HG03442 (cell line): ENCODE measurements at regions not wholly inside any gene's neighbourhood (a gene's known extent, or its start where the extent isn't known, plus 50 kb on each side); places are given as distances from the start of the nearest gene placed in this dataset.
"Not testable (repeated sequence)": the region's sequence is repeated elsewhere in the genome, so short reads cannot be mapped to it uniquely, and the experiment has no call there.

Experiments
- ATAC-seq: cut with Tn5 transposase; IDR thresholded peaks from one replicate; pipeline ENCODE4 v1.9.1; 2021; ENCODE audit warnings: mild to moderate bottlenecking, moderate library complexity; ENCODE audit not compliant: unreplicated experiment

DNA sequence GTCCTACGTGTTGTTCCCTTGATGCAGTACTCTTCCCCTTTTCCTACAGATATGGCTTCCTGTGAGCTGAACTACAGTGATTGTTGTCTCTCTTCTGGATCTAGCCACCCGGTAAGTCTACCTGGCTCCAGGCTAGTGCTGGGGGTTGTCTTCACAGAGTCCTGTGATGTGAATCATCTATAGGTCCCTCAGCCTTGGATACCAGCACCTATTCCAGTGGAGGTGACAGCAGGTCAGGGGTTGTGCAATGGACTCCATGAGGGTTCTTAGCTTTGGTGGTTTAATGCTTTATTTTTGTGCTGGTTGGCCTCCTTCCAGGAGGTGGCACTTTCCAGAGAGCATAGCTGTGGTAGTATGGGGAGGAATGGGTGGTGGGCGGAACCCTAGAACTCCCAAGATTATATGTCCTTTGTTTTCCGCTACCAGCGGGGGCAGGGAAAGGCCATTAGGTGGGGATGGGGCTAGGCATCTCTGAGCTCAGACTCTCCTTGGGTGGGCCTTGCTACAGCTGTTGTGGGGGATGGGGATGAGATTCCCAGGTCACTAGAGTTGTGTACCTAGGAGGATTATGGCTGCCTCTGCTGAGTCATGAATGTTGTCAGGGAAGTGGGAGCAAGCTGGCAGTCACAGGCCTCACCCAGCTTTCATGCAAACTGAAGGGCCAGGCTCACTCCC is 121.4 kb upstream of the ANKRD50 start:
- ATAC-seq = no peak

- ATAC-seq = no peak
Measured at GRCh38 chr4:124828382-124828781, 115.8 kb upstream of the ANKRD50 start.

- no peak for ATAC-seq
Measured at GRCh38 chr4:124817531-124817930, 105.0 kb upstream of the ANKRD50 start.

GRCh38 chr4:124812203-124812602 is 99.7 kb upstream of the ANKRD50 start:
- ATAC-seq = not testable (repeated sequence)

DNA sequence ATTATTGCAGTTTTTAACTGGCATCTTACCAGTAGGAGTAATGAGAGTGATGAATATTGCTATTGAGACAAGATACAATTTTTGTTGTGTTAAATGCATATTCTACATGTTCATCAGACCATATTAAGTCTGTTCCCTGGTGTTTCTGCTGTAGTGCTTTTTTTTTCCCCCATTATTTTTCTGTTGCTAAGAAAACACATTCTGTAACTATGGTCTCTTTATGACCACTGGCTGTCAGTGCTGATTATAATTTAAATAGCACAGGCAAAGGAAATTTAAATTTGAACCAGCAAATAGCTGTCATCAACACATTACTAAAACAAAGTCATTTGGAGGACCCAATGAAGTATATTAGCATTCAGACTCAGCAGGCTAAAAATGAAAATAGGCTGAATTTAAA is 98.3 kb upstream of the ANKRD50 start:
- no peak for ATAC-seq

DNA sequence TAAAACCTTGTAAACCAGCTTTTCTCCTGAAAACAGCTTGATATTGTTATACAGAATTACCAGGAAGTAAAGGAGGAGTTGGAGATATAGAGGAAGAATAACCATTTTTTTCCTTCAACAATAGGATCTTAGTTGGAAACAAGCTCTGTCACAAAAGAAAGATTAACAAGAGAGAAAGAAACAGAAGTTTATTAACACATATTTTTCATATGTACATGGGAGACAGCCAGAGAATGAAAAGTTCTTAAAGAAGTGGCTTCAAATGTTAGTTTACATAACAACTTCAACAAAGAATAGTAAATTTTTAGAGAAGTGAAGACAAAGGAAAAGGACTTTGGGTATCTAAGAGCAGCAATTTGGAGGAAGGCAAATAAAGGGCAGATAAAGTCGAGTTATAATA is 94.9 kb upstream of the ANKRD50 start:
- no peak for ATAC-seq

DNA sequence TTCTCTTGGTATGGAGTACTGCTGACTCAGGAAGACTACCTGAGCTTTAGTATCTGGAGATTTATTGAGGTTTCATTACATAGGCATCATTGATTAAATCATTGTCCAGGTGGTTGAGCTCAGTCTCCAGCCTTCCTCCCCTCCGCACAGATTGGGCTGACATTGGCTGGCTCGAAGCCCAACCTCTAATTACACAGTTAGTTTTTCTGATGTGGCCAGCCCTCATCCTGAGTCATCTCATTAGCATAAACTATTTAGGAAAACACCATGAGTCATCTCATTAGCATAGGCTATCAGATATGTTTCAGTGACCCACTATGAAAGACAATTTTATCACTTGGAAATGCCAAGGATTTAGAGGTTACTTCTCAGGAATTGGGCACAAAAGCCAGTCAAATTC is 93.9 kb upstream of the ANKRD50 start:
- ATAC-seq = no peak

GRCh38 chr4:124804584-124804983 is 92.1 kb upstream of the ANKRD50 start:
- peak; percentile 61 for ATAC-seq

GRCh38 chr4:124804041-124804440 is 91.5 kb upstream of the ANKRD50 start:
- ATAC-seq = no peak

GRCh38 chr4:124803641-124804040 is 91.1 kb upstream of the ANKRD50 start:
- ATAC-seq = no peak

DNA sequence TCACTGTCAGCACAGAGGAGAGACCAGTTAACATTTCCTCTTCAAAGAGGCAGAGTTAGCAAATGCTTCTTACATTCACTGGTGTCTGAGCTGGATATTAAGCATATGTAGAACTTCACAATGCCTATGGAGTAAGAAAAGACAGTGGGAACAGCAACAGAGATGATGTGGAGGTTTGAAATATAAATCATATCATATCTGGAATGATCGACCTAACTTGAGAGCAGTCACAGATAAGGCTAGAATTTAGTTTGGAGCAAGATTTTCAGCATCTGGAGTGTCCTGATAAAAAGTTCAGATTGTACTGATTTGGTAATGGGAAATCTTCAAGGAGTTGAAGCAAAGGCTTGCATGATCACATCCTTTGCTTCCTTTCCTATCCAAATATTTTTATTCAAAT is 90.5 kb upstream of the ANKRD50 start:
- ATAC-seq = no peak

DNA sequence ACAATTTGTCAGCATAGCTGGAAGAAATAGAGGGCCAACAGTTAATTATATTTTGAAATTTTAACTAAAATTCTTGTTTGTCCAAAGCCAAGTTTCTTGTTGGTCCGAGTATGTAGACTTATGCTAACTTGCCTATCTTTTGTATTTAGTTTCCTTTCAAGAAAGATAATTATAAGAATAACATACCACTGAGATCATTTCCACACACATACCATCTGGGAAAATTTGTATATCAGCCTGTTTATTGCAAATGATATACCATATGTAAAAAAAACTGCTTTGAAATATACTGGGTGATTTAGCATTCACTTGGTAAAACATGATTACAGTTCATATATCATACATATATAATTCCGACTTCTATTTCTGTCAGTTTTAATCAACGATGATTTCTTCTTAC is 84.7 kb upstream of the ANKRD50 start:
- ATAC-seq = no peak

DNA sequence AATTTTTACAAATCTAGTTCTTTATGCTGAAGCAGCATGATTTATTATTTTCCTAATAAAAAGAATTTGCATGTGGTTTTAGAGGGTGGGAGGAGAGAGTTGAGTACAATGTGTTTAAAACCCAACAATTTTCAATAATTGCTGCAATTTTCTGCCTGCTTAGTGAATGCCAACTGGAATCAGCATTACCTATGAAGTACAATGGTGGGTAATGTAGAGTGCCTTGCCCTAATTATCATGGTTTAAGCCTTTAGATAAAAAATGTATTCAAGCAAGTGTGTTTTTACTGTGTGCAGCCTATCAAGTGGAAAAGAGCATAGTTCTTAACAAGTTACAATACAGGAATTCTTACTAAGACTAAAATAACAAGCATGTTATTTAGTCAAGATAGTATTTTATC is 77.9 kb upstream of the ANKRD50 start:
- no peak for ATAC-seq

DNA sequence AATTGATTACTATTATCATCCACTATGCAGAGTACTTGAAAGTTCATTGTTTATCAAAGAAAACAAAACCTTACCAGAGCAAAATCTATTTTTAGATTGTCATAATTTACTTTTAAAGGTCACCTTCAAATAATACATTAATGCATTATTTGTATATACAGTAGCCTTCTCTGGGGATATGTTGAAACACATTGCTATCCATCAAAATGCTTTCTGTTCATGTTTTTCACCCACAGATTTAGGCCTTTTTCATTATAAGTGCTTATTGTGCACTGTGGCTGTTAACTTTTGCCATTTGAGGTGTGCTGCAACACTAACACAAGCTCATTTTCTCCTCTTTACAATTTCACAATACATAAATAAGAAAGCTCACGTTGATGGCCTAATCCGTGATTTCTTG is 74.1 kb upstream of the ANKRD50 start:
- ATAC-seq = no peak

GRCh38 chr4:124785645-124786044 is 73.1 kb upstream of the ANKRD50 start:
- no peak for ATAC-seq

- no peak for ATAC-seq
Measured at GRCh38 chr4:124783847-124784246, 71.3 kb upstream of the ANKRD50 start.

GRCh38 chr4:124777007-124777406 is 64.5 kb upstream of the ANKRD50 start:
- no peak for ATAC-seq

DNA sequence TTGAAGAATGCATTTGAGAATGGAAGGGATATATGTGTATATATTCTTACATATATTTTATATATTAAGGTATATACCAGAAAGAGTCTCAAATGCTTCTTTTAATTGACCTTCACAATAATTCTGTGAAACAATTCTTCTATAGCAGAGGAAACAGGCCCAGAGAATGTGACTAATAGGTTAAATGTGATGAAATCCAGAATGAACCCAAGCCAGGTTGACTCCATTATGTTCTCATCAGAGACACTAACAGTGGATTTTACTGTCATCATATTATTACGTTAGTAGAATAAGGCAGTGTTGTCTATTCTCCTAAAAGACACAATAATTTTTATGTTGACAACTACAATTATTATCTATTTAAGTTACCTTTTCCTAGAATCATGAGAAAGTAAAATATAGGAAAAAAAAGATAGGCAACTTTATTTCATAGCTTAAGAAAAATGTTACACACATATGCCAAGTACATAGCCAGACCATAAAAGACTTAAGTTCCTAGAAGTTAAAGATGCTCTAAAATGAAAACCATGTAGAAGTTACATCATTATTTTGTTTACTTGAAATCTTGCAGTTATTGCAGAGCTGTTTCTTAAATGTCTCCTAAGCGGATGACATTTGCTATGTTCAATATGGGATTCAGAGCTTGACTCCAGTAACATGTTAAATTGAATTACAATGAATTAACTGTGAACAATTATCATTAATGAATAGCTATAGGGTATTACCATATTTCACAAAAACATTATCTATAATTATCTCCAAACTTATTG is 56.2 kb upstream of the ANKRD50 start:
- ATAC-seq = no peak

DNA sequence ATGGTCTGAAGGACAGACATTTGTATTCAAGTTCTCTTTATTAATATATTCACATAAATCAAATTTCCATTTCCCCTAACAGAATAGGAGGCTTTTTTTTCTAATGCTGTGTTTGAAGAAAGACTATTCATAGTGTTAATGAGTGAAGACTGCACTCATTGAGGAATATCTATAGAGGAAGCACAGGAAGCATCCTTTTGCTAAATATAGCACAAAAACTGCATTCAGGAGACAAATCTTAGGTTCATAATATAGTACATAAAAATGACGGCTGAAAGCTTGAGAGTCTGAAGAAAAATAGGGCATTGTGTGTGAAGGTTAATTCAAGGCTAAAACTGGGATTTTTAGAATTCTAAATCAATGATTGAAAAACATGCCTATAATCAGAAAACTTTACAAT is 50.4 kb upstream of the ANKRD50 start:
- no peak for ATAC-seq
